ENCODE measurements at regions not wholly inside any gene's neighbourhood (a gene's known extent, or its start where the extent isn't known, plus 50 kb on each side); places are given as distances from the start of the nearest gene placed in this dataset.
A peak's percentile ranks its signal among the peaks of the same experiment; 100 is the strongest.

GRCh38 chr4:177558995-177559394 is 116.8 kb upstream of the AGA start:
- no CpG with 5 or more reads among the region's 3 CpGs for WGBS (ENCODE audit: extremely low coverage, insufficient coverage, low lambda C conversion rate)
- Histone ChIP-seq H3K4me3 (ENCODE audit: low read length) (no peak overlapping the region), H3K56ac (ENCODE audit: low read length) (no peak overlapping the region), H3K36me3 (ENCODE audit: control insufficient read depth, insufficient read depth, low read length) (no peaks in the 10 kb centered on the region), H2BK5ac (ENCODE audit: low read length) (no peak overlapping the region), H4K5ac (ENCODE audit: low read length) (no peak overlapping the region), H3K4ac (ENCODE audit: low read depth, low read length) (no peak overlapping the region), H3K79me1 (ENCODE audit: low read length) (no peaks in the 10 kb centered on the region), H3K23ac (ENCODE audit: low read length) (no peak overlapping the region), H2BK120ac (ENCODE audit: low read depth, low read length) (no peak overlapping the region), H3K4me1 (ENCODE audit: control insufficient read depth, low read depth, low read length) (no peaks in the 10 kb centered on the region), H2AK5ac (ENCODE audit: low read length) (no peak overlapping the region), H3K27ac (ENCODE audit: low read depth, low read length) (no peak overlapping the region), H4K8ac (ENCODE audit: low read depth, low read length) (no peak overlapping the region), H3K9ac (ENCODE audit: low read length) (no peak overlapping the region), H3K27me3 (ENCODE audit: insufficient read depth, low read length, poor library complexity) (no peaks in the 10 kb centered on the region), H2BK15ac (replicated peaks; ENCODE audit: low read depth) (no peak overlapping the region), H3K18ac (ENCODE audit: low read length) (no peak overlapping the region), H3K79me2 (ENCODE audit: control insufficient read depth, insufficient read depth, low read length) (no peaks in the 10 kb centered on the region), H3K4me2 (ENCODE audit: low read length) (no peak overlapping the region)
- DNase-seq = peak; percentile 14

DNA sequence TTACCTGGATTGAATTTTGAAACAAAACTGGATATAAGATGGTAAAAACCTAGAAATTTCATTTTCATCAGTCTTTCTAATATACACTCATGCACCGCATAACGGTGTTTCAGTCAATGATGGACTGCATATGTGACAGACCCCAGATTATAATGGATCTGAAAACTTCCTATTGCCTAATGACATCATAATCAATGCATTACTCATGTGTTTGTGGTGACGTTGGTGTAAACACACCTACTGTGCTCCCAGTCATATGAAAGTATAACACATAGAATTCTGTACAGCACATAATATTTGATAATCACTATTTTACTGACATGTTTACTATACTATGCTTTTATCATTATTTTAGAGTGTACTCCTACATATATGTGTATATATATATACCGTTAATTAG is 119.9 kb upstream of the AGA start:
- H4K5ac ChIP-seq (ENCODE audit: low read length) = no peak overlapping the region
- H3K27me3 ChIP-seq (ENCODE audit: insufficient read depth, low read length, poor library complexity) = no peaks in the 10 kb centered on the region
- no peak overlapping the region for H3K18ac ChIP-seq (ENCODE audit: low read length)
- no peak overlapping the region for H4K8ac ChIP-seq (ENCODE audit: low read depth, low read length)
- no peak overlapping the region for H2BK15ac ChIP-seq (replicated peaks; ENCODE audit: low read depth)
- no peaks in the 10 kb centered on the region for H3K79me1 ChIP-seq (ENCODE audit: low read length)
- no peaks in the 10 kb centered on the region for H3K36me3 ChIP-seq (ENCODE audit: control insufficient read depth, insufficient read depth, low read length)
- H3K79me2 ChIP-seq (ENCODE audit: control insufficient read depth, insufficient read depth, low read length) = no peaks in the 10 kb centered on the region
- no peak overlapping the region for H2BK120ac ChIP-seq (ENCODE audit: low read depth, low read length)
- no peak for DNase-seq
- H3K9ac ChIP-seq (ENCODE audit: low read length) = no peak overlapping the region
- H3K4me3 ChIP-seq (ENCODE audit: low read length) = no peak overlapping the region
- no peak overlapping the region for H3K4me2 ChIP-seq (ENCODE audit: low read length)
- H2BK5ac ChIP-seq (ENCODE audit: low read length) = no peak overlapping the region
- H3K56ac ChIP-seq (ENCODE audit: low read length) = no peak overlapping the region
- no peak overlapping the region for H3K27ac ChIP-seq (ENCODE audit: low read depth, low read length)
- H3K23ac ChIP-seq (ENCODE audit: low read length) = no peak overlapping the region
- no peak overlapping the region for H2AK5ac ChIP-seq (ENCODE audit: low read length)
- no CpG with 5 or more reads among the region's 4 CpGs for WGBS (ENCODE audit: extremely low coverage, insufficient coverage, low lambda C conversion rate)
- no peaks in the 10 kb centered on the region for H3K4me1 ChIP-seq (ENCODE audit: control insufficient read depth, low read depth, low read length)
- no peak overlapping the region for H3K4ac ChIP-seq (ENCODE audit: low read depth, low read length)

GRCh38 chr4:177562859-177563258 is 120.6 kb upstream of the AGA start:
- Histone ChIP-seq H3K79me2 (ENCODE audit: control insufficient read depth, insufficient read depth, low read length) (no peaks in the 10 kb centered on the region), H4K8ac (ENCODE audit: low read depth, low read length) (no peak overlapping the region), H3K27ac (ENCODE audit: low read depth, low read length) (no peak overlapping the region), H3K4me3 (ENCODE audit: low read length) (no peak overlapping the region), H4K5ac (ENCODE audit: low read length) (no peak overlapping the region), H3K36me3 (ENCODE audit: control insufficient read depth, insufficient read depth, low read length) (no peaks in the 10 kb centered on the region), H3K4ac (ENCODE audit: low read depth, low read length) (no peak overlapping the region), H3K79me1 (ENCODE audit: low read length) (no peaks in the 10 kb centered on the region), H3K4me1 (ENCODE audit: control insufficient read depth, low read depth, low read length) (no peaks in the 10 kb centered on the region), H2BK5ac (ENCODE audit: low read length) (no peak overlapping the region), H3K56ac (ENCODE audit: low read length) (no peak overlapping the region), H3K4me2 (ENCODE audit: low read length) (no peak overlapping the region), H3K27me3 (ENCODE audit: insufficient read depth, low read length, poor library complexity) (no peaks in the 10 kb centered on the region), H3K18ac (ENCODE audit: low read length) (no peak overlapping the region), H3K23ac (ENCODE audit: low read length) (no peak overlapping the region), H2BK120ac (ENCODE audit: low read depth, low read length) (no peak overlapping the region), H3K9ac (ENCODE audit: low read length) (no peak overlapping the region), H2AK5ac (ENCODE audit: low read length) (no peak overlapping the region), H2BK15ac (replicated peaks; ENCODE audit: low read depth) (no peak overlapping the region)
- DNase-seq = no peak
- WGBS (ENCODE audit: extremely low coverage, insufficient coverage, low lambda C conversion rate) = no CpG with 5 or more reads among the region's 1 CpG

DNA sequence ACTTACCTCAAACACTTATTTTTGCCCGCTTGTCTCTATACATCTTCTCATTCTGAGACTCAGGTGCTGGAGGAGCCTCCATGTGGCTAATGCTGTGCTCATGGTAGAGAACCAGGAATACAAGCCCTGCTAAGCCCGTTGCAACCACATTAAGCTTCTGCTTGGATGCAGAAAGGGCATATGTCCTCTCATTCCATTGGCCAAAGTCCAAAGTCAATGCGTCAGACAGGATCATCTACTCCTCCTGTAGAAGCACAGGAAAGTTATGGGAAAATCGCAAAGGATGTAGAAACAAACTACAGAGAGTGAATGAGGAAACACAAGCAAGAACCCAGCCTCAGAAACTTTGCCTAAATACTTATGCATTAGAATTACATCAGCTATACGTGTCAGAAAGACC is 124.5 kb upstream of the AGA start:
- Histone ChIP-seq H4K5ac (ENCODE audit: low read length) (no peak overlapping the region), H3K9ac (ENCODE audit: low read length) (no peak overlapping the region), H3K79me1 (ENCODE audit: low read length) (no peaks in the 10 kb centered on the region), H4K8ac (ENCODE audit: low read depth, low read length) (no peak overlapping the region), H3K4ac (ENCODE audit: low read depth, low read length) (no peak overlapping the region), H2BK5ac (ENCODE audit: low read length) (no peak overlapping the region), H3K18ac (ENCODE audit: low read length) (no peak overlapping the region), H3K4me1 (ENCODE audit: control insufficient read depth, low read depth, low read length) (no peaks in the 10 kb centered on the region), H2BK120ac (ENCODE audit: low read depth, low read length) (no peak overlapping the region), H3K56ac (ENCODE audit: low read length) (no peak overlapping the region), H3K27me3 (ENCODE audit: insufficient read depth, low read length, poor library complexity) (no peaks in the 10 kb centered on the region), H3K4me3 (ENCODE audit: low read length) (no peak overlapping the region), H3K79me2 (ENCODE audit: control insufficient read depth, insufficient read depth, low read length) (no peaks in the 10 kb centered on the region), H2BK15ac (replicated peaks; ENCODE audit: low read depth) (no peak overlapping the region), H3K4me2 (ENCODE audit: low read length) (no peak overlapping the region), H2AK5ac (ENCODE audit: low read length) (no peak overlapping the region), H3K27ac (ENCODE audit: low read depth, low read length) (no peak overlapping the region), H3K36me3 (ENCODE audit: control insufficient read depth, insufficient read depth, low read length) (no peaks in the 10 kb centered on the region), H3K23ac (ENCODE audit: low read length) (no peak overlapping the region)
- WGBS (ENCODE audit: extremely low coverage, insufficient coverage, low lambda C conversion rate) = no CpG with 5 or more reads among the region's 5 CpGs
- no peak for DNase-seq

- no peaks in the 10 kb centered on the region for H3K79me1 ChIP-seq (ENCODE audit: low read length)
- no peak overlapping the region for H2BK15ac ChIP-seq (replicated peaks; ENCODE audit: low read depth)
- DNase-seq = no peak
- H2AK5ac ChIP-seq (ENCODE audit: low read length) = no peak overlapping the region
- WGBS (ENCODE audit: extremely low coverage, insufficient coverage, low lambda C conversion rate) = no CpG with 5 or more reads among the region's 3 CpGs
- H4K8ac ChIP-seq (ENCODE audit: low read depth, low read length) = no peak overlapping the region
- no peak overlapping the region for H3K23ac ChIP-seq (ENCODE audit: low read length)
- H3K27ac ChIP-seq (ENCODE audit: low read depth, low read length) = no peak overlapping the region
- H2BK120ac ChIP-seq (ENCODE audit: low read depth, low read length) = no peak overlapping the region
- H3K4ac ChIP-seq (ENCODE audit: low read depth, low read length) = no peak overlapping the region
- no peak overlapping the region for H3K9ac ChIP-seq (ENCODE audit: low read length)
- no peak overlapping the region for H3K4me3 ChIP-seq (ENCODE audit: low read length)
- no peak overlapping the region for H4K5ac ChIP-seq (ENCODE audit: low read length)
- H3K79me2 ChIP-seq (ENCODE audit: control insufficient read depth, insufficient read depth, low read length) = no peaks in the 10 kb centered on the region
- no peak overlapping the region for H3K4me2 ChIP-seq (ENCODE audit: low read length)
- no peaks in the 10 kb centered on the region for H3K36me3 ChIP-seq (ENCODE audit: control insufficient read depth, insufficient read depth, low read length)
- no peaks in the 10 kb centered on the region for H3K27me3 ChIP-seq (ENCODE audit: insufficient read depth, low read length, poor library complexity)
- H3K18ac ChIP-seq (ENCODE audit: low read length) = no peak overlapping the region
- H3K4me1 ChIP-seq (ENCODE audit: control insufficient read depth, low read depth, low read length) = no peaks in the 10 kb centered on the region
- no peak overlapping the region for H3K56ac ChIP-seq (ENCODE audit: low read length)
- no peak overlapping the region for H2BK5ac ChIP-seq (ENCODE audit: low read length)
Observed at GRCh38 chr4:177568931-177569330, 126.7 kb upstream of the AGA start.

- Histone ChIP-seq H3K79me1 (ENCODE audit: low read length) (no peaks in the 10 kb centered on the region), H3K56ac (ENCODE audit: low read length) (no peak overlapping the region), H2BK15ac (replicated peaks; ENCODE audit: low read depth) (no peak overlapping the region), H3K27me3 (ENCODE audit: insufficient read depth, low read length, poor library complexity) (no peaks in the 10 kb centered on the region), H3K79me2 (ENCODE audit: control insufficient read depth, insufficient read depth, low read length) (no peaks in the 10 kb centered on the region), H3K18ac (ENCODE audit: low read length) (peak overlapping the region; percentile 28), H3K9ac (ENCODE audit: low read length) (no peak overlapping the region), H2AK5ac (ENCODE audit: low read length) (no peak overlapping the region), H2BK5ac (ENCODE audit: low read length) (no peak overlapping the region), H3K4me2 (ENCODE audit: low read length) (no peak overlapping the region), H2BK120ac (ENCODE audit: low read depth, low read length) (no peak overlapping the region), H3K36me3 (ENCODE audit: control insufficient read depth, insufficient read depth, low read length) (no peaks in the 10 kb centered on the region), H3K4me1 (ENCODE audit: control insufficient read depth, low read depth, low read length) (no peaks in the 10 kb centered on the region), H3K4me3 (ENCODE audit: low read length) (no peak overlapping the region), H3K4ac (ENCODE audit: low read depth, low read length) (no peak overlapping the region), H3K23ac (ENCODE audit: low read length) (no peak overlapping the region), H4K5ac (ENCODE audit: low read length) (no peak overlapping the region), H4K8ac (ENCODE audit: low read depth, low read length) (no peak overlapping the region), H3K27ac (ENCODE audit: low read depth, low read length) (no peak overlapping the region)
- no CpG with 5 or more reads among the region's 1 CpG for WGBS (ENCODE audit: extremely low coverage, insufficient coverage, low lambda C conversion rate)
- no peak for DNase-seq
Observed at GRCh38 chr4:177569434-177569833, 127.2 kb upstream of the AGA start.

Data from mesendoderm (in vitro differentiated cells).